HG03432 (cell line): ENCODE measurements at regions not wholly inside any gene's neighbourhood (a gene's known extent, or its start where the extent isn't known, plus 50 kb on each side); places are given as distances from the start of the nearest gene placed in this dataset.
"Not testable (repeated sequence)": the region's sequence is repeated elsewhere in the genome, so short reads cannot be mapped to it uniquely, and the experiment has no call there.

Experiments
- ATAC-seq: cut with Tn5 transposase; IDR thresholded peaks from one replicate; pipeline ENCODE4 v1.9.1; 2021; ENCODE audit warnings: mild to moderate bottlenecking, moderate library complexity; ENCODE audit not compliant: unreplicated experiment

DNA sequence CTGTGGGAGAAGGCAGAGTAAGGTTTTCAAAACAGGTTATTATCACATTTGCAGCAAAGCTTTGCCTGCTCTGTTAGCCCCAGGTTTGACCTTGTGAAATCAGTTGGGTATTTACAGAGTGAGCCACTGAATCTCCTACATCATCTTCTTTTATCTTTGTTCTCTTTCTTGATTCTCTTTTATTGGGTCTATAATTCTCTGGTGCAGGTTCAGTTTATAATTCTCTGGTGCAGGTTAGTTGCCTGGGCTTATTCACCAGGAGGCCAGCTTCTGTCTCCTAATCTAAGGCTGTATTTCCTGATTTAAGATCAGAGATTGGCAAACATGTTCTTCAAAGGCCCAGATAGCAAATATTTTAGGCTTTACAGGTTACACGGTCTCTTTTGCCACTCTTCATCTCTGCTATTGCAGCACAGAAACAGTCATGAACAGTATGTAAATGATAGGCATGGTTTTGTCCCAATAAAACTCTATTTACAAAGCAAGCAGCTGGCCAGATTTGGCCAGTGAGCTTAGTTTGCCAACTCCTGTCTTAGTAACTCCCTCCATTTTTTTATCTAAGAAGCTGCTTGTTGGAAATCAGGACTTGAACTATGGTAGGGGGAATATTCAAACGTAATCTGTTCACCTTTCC lies 205.0 kb upstream of the RIMS1 start:
- ATAC-seq: no peak

DNA sequence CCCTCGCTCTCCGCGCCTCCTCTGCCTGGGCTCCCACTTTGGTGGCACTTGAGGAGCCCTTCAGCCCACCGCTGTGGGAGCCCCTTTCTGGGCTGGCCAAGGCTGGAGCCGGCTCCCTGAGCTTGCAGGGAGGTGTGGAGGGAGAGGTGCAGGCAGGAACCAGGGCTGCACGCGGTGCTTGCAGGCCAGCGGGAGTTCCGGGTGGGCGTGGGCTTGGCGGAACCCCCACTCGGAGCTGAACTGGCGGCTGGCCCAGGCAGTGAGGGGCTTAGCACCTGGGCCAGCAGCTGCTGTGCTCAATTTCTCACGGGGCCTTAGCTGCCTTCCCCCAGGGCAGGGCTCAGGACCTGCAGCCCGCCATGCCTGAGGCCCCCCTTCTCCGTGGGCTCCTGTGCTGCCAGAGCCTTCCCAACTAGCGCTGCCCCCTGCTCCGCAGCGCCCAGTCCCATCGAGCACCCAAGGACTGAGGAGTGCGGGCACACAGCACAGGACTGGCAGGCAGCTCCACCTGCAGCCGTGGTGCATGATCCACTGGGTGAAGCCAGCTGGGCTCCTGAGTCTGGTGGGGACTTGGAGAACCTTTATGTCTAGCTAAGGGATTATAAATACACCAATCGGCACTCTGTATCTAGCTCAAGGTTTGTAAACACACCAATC lies 200.2 kb upstream of the RIMS1 start:
- not testable (repeated sequence) for ATAC-seq

DNA sequence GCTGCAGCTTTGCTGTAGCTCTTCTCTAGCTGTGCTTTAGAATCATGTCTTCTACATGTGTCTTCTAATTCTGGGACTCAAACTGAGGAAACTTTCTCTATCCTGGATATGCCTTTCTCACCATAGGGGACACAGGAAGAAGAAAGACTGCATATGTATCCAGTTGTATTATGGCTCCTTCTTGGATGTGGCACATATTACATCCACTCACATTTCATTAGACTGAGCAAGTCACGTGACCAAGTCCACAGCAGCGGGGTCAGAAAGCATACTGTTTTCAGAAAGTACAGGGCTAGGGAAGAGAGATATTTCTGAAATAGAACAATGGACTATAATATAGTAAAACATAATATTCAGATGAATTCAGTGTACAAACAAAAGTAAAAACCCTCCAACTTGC lies 187.6 kb upstream of the RIMS1 start:
- ATAC-seq: no peak

GRCh38 chr6:71706523-71706922 lies 179.8 kb upstream of the RIMS1 start:
- ATAC-seq: peak; percentile 75

DNA sequence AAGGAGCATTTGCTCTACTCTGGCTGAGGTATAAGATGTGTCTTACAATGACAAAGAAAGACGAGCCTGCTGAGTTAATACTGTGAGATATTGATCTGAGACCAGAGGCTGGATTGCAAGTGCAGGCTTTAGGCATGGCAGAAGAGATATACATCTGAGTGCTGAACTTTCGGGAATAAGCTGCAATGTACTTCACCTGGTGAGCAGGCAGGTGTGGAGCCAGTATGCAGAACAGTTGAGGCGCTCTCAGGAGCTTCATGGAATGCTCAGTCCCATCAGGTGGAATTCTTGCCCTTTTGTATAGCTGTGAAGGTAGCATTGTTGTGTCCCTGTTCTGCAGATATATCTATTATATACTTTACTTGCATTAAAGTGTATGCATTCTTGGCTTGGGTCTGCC lies 179.3 kb upstream of the RIMS1 start:
- no peak for ATAC-seq

DNA sequence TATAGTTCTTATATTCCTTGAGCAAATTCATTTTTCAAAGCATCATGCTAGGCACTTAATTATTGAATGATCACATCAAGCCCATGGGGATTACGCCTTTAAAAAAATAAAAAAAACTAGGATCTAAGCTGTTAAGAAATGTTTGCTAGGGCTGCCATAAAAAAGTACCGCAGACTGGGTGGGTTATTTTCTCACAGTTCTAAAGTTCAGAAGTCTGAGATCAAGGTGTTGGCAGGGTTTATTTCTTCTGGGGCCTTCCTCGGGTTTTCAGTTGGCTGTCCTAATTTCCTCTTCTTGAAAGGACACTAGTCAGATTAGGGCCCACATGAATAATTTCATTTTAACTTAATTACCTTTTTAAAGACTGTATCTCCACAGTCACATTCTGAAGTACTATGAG lies 165.6 kb upstream of the RIMS1 start:
- no peak for ATAC-seq

- no peak for ATAC-seq
These were observed 164.7 kb upstream of the RIMS1 start for GRCh38 chr6:71721642-71722041.

- ATAC-seq: no peak
These were observed 163.6 kb upstream of the RIMS1 start for GRCh38 chr6:71722736-71723135.

DNA sequence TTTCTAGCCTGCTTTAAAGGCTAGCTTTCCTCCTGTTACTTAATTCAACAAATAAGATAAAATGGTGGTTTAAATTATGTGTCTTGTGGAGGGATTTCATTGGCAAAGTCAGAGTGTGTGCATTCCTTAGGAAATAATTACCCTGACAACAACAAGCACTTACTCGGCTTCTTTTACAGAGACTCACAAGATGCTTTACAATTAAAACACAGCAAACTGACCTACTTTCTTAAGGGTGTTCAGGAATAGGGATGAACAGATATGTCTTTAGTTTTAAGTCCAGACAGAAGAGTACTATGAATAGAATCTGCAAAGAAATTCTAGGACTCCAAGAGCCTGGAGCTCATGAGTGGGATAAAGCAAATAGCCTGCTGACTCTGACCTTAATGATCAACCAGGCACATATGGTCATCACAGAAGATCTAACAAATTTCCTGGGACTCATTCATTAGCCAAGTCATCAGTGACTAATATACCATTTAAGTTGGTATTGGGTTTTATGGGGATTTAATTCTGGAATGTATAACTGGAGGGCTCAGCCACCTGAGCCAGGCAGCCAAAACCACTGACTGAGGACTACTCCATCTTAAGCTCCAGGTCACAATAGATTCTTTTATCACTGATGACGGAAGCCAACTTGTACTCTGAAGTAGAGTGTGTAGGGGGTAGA lies 161.8 kb upstream of the RIMS1 start:
- ATAC-seq: no peak

DNA sequence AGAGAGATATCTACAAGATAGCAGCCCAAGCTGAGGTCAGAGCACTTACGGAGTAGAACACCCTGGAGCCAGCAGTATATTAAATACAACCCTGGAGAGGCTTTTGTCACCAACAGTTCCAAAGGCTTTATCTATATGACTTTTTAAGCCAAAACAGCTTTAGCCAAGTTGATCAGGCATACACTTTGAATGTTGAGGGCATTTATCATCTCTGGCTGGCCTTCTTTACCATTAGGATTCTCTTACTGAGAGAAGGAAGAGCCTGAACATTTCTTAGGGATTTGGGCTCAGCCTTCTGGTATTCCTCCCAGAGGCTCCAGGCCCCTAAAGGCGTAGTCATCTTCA lies 161.3 kb upstream of the RIMS1 start:
- no peak for ATAC-seq

GRCh38 chr6:71726121-71726520 lies 160.2 kb upstream of the RIMS1 start:
- no peak for ATAC-seq

- ATAC-seq: peak; percentile 96
These were observed 158.6 kb upstream of the RIMS1 start for GRCh38 chr6:71727632-71728294.

GRCh38 chr6:71730284-71730683 lies 156.1 kb upstream of the RIMS1 start:
- no peak for ATAC-seq

GRCh38 chr6:71733970-71734899 lies 152.1 kb upstream of the RIMS1 start:
- ATAC-seq: no peak

DNA sequence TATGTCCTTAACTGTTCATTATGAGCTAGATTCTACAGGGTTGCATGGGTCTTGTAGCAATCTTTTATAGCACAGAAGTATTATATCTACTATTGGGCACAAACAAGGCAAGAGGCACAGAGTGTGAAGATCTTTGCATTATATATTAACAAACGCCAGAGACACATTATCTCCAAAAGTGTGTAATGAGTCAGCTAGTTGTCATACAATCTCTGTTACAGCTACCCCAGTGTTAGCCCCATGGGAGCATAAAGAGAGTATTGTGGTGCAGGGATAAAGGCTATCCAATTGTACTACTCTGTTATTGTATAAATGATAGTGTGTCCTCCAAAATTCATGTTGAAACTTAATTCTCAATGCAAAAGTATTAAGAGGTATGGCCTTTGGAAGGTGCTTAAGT lies 148.4 kb upstream of the RIMS1 start:
- peak; percentile 82 for ATAC-seq

- peak; percentile 88 for ATAC-seq
These were observed 140.8 kb upstream of the RIMS1 start for GRCh38 chr6:71745525-71745924.

- ATAC-seq: no peak
These were observed 120.1 kb upstream of the RIMS1 start for GRCh38 chr6:71766146-71766760.

GRCh38 chr6:71766796-71767195 lies 119.6 kb upstream of the RIMS1 start:
- no peak for ATAC-seq

- no peak for ATAC-seq
These were observed 118.0 kb upstream of the RIMS1 start for GRCh38 chr6:71768356-71768755.

GRCh38 chr6:71808865-71809264 lies 77.5 kb upstream of the RIMS1 start:
- no peak for ATAC-seq
